ENCODE measurements at regions not wholly inside any gene's neighbourhood (a gene's known extent, or its start where the extent isn't known, plus 50 kb on each side); places are given as distances from the start of the nearest gene placed in this dataset.

DNA sequence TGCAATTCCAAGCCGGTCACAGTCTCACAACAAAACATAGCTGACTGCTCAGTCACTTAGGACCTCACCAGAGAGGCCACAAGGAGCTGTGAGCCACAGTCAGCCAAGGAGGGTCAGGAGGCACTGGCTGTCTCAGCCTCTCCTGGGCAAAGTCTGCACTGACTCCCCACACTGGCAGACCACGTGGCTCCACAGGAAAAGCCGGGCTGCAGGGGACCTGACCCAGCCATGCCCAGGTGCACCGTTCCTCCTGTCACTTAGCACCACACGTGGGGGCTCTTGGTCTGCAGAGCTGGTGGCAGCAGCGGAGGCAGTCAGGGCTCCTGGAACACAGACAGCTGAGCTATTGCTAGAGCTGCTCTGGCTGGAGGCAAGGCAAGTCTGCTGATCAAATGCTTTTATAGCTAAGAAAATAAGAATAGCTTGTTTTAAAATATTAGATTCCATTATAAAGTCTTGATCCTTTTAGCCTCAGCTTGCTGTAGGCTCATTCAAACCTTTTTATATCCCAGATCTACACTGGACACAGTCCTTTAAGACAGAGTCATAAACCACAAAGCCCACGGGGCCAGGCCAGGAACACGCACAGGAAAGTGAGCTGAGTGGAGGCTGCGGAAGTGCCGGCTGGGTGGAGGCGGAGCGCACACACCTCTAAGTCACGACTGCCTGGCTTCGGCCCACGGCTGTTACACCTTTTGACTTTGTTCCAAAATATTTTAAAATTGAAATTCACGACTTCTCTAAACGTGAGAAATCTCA, 744.1 kb downstream of the UQCRFS1 start:
- peaks cover 19 to 42% (median 27%) of the 10 kb centered on the region in 3 donors for H3K4me1 Mint-ChIP-seq
- CTCF ChIA-PET, result interaction anchor here (0.6 to 2.1 kb wide), 6 partner anchors 9 to 243 kb away, joined by 3 to 6 read pairs (median 3); no protein-coding TSS in a partner anchor
- DNase-seq, result peak in 14 of 35 experiments; percentile 2 to 38 (median 12)

DNA sequence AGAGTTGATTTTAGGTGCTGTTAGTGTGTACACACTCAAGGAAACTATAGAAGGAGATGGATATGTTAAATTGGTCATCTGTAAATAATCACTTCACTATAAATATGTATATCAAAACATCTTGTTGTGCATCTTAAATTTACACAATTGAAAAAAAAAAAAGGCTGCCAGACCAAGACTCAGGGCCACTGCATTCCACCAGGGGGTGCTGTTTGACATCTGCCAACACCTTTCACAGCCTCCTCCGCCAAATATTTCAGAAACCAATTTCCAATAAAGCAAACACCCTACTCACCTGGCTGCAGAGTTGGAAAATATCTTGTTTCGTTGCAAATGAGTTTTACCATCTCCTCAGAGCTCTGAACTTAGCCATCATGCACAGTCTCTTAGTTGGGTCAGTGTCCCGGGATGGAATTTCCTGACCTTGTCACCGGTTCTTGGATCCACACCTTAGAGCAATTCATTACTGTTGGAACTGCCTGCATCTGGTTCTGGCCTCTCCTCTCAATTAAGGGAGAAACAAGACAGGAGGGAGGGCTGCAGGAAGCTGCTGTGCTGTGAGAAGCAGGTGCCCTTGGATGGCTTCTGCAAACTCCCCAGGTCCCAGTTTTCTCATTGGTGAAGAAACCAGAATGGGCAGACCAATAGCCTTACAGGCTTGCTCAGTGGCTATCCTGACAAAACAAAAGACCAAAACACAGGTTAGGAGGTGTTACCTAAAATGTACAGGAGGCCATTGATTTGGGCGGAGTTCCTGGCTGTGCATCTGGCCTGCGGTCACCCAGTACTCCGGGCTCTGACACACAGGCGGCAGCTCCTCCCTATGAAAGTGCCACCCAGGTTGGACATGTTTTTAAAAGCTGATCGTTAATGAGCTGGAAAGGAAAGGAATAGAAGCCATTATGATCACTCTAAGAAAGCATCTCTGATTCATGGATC, 746.6 kb downstream of the UQCRFS1 start:
- no peaks in the 10 kb centered on the region for H3K9me3 ChIP-seq
- no peaks in the 10 kb centered on the region for H3K36me3 ChIP-seq (ENCODE audit: control insufficient read depth in 2 of 2, extremely low read depth in 1 of 2, insufficient read depth in 1 of 2, low read length in 1 of 2)
- ATAC-seq (replicated peaks in 1 of 4) (peak in 1 of 4 experiments; percentile 46), DNase-seq (peak in 34 of 35 experiments; percentile 5 to 77 (median 53))
- 93% methylated on average over 3 of the region's 9 CpGs for WGBS (ENCODE audit: insufficient coverage)
- peaks cover 19 to 44% (median 27%) of the 10 kb centered on the region in 3 donors for H3K4me1 Mint-ChIP-seq
- CTCF ChIA-PET, result interaction anchor here in 1 of 2 donors (0.7 kb wide), 2 partner anchors 21 to 418 kb away, joined by 3 to 4 read pairs; no protein-coding TSS in a partner anchor
- POLR2A ChIA-PET, result no interaction called here
- H3K4me3 ChIP-seq (ENCODE audit: control insufficient read depth in 1 of 2, extremely low read depth in 1 of 2, low read length in 1 of 2), result no peak overlapping the region
- H3K27me3 ChIP-seq (replicated peaks in 1 of 2; ENCODE audit: control insufficient read depth in 2 of 2, extremely low read depth in 1 of 2, insufficient read depth in 2 of 2, low read length in 1 of 2), result peaks cover 0 to 7% of the 10 kb centered on the region in 2 experiments
- peaks cover 4 to 29% of the 10 kb centered on the region in 2 experiments for H3K4me1 ChIP-seq (ENCODE audit: control insufficient read depth in 1 of 2, extremely low read depth in 1 of 2, insufficient read depth in 2 of 2, low read length in 2 of 2)
- no peaks in the 10 kb centered on the region for H3K9me3 Mint-ChIP-seq
- H3K27ac Mint-ChIP-seq, result no peak overlapping the region
- no peaks in the 10 kb centered on the region for H3K36me3 Mint-ChIP-seq
- H3K27ac ChIP-seq (ENCODE audit: low read length), result no peak overlapping the region
- no peak overlapping the region for H3K4me3 Mint-ChIP-seq
- H3K27me3 Mint-ChIP-seq, result peaks cover 0 to 3% of the 10 kb centered on the region in 2 donors

More for the DNA sequence above, 744.1 kb downstream of the UQCRFS1 start:
- POLR2A ChIA-PET, result interaction anchor here in 1 of 2 donors (0.6 kb wide), 1 partner anchor 34 kb away, joined by 3 read pairs; no protein-coding TSS in a partner anchor
- Histone ChIP-seq H3K4me1 (ENCODE audit: control insufficient read depth in 1 of 2, extremely low read depth in 1 of 2, insufficient read depth in 2 of 2, low read length in 2 of 2) (peaks cover 4 to 29% of the 10 kb centered on the region in 2 experiments), H3K27ac (ENCODE audit: low read length) (peak overlapping the region; percentile 23), H3K4me3 (ENCODE audit: control insufficient read depth in 1 of 2, extremely low read depth in 1 of 2, low read length in 1 of 2) (no peak overlapping the region), H3K9me3 (no peaks in the 10 kb centered on the region), H3K36me3 (ENCODE audit: control insufficient read depth in 2 of 2, extremely low read depth in 1 of 2, insufficient read depth in 1 of 2, low read length in 1 of 2) (no peaks in the 10 kb centered on the region), H3K27me3 (replicated peaks in 1 of 2; ENCODE audit: control insufficient read depth in 2 of 2, extremely low read depth in 1 of 2, insufficient read depth in 2 of 2, low read length in 1 of 2) (peaks cover 0 to 7% of the 10 kb centered on the region in 2 experiments)
- ATAC-seq (replicated peaks in 1 of 4), result peak; percentile 55 to 78 (median 72)
- H3K36me3 Mint-ChIP-seq, result no peaks in the 10 kb centered on the region
- H3K9me3 Mint-ChIP-seq, result no peaks in the 10 kb centered on the region
- H3K4me3 Mint-ChIP-seq, result peak overlapping the region in 2 of 3 donors; percentile 25 to 28
- H3K27ac Mint-ChIP-seq, result peak overlapping the region; percentile 67 to 83
- peaks cover 0 to 3% of the 10 kb centered on the region in 2 donors for H3K27me3 Mint-ChIP-seq
- 5% methylated on average over 14 of the region's 17 CpGs for WGBS (ENCODE audit: insufficient coverage)

- no peaks in the 10 kb centered on the region for H3K36me3 Mint-ChIP-seq
- DNase-seq (no peak), ATAC-seq (replicated peaks in 1 of 4) (no peak)
- CTCF ChIA-PET, result no interaction called here
- no peaks in the 10 kb centered on the region for H3K9me3 Mint-ChIP-seq
- H3K27me3 Mint-ChIP-seq, result peaks cover 0 to 2% of the 10 kb centered on the region in 2 donors
- POLR2A ChIA-PET, result no interaction called here
- H3K4me1 ChIP-seq (ENCODE audit: control insufficient read depth in 1 of 2, extremely low read depth in 1 of 2, insufficient read depth in 2 of 2, low read length in 2 of 2), result peaks cover 4 to 25% of the 10 kb centered on the region in 2 experiments
- H3K4me3 Mint-ChIP-seq, result no peak overlapping the region
- no peak overlapping the region for H3K4me3 ChIP-seq (ENCODE audit: control insufficient read depth in 1 of 2, extremely low read depth in 1 of 2, low read length in 1 of 2)
- H3K27me3 ChIP-seq (replicated peaks in 1 of 2; ENCODE audit: control insufficient read depth in 2 of 2, extremely low read depth in 1 of 2, insufficient read depth in 2 of 2, low read length in 1 of 2), result peaks cover 0 to 7% of the 10 kb centered on the region in 2 experiments
- no peaks in the 10 kb centered on the region for H3K9me3 ChIP-seq
- peak overlapping the region in 1 of 2 donors; percentile 68 for H3K27ac Mint-ChIP-seq
- H3K36me3 ChIP-seq (ENCODE audit: control insufficient read depth in 2 of 2, extremely low read depth in 1 of 2, insufficient read depth in 1 of 2, low read length in 1 of 2), result no peaks in the 10 kb centered on the region
- no peak overlapping the region for H3K27ac ChIP-seq (ENCODE audit: low read length)
- peaks cover 19 to 47% (median 27%) of the 10 kb centered on the region in 3 donors for H3K4me1 Mint-ChIP-seq
- 50% methylated on average over 2 of the region's 3 CpGs for WGBS (ENCODE audit: insufficient coverage)
These were observed 747.4 kb downstream of the UQCRFS1 start for GRCh38 chr19:28465371-28466086.

- no peak overlapping the region for H3K4me3 Mint-ChIP-seq
- DNase-seq (no peak), ATAC-seq (replicated peaks in 1 of 4) (no peak)
- POLR2A ChIA-PET, result no interaction called here
- Histone ChIP-seq H3K9me3 (no peaks in the 10 kb centered on the region), H3K27me3 (replicated peaks in 1 of 2; ENCODE audit: control insufficient read depth in 2 of 2, extremely low read depth in 1 of 2, insufficient read depth in 2 of 2, low read length in 1 of 2) (peaks cover 0 to 3% of the 10 kb centered on the region in 2 experiments), H3K36me3 (ENCODE audit: control insufficient read depth in 2 of 2, extremely low read depth in 1 of 2, insufficient read depth in 1 of 2, low read length in 1 of 2) (no peaks in the 10 kb centered on the region), H3K4me1 (ENCODE audit: control insufficient read depth in 1 of 2, extremely low read depth in 1 of 2, insufficient read depth in 2 of 2, low read length in 2 of 2) (peaks cover 0 to 6% of the 10 kb centered on the region in 2 experiments), H3K4me3 (ENCODE audit: control insufficient read depth in 1 of 2, extremely low read depth in 1 of 2, low read length in 1 of 2) (no peak overlapping the region), H3K27ac (ENCODE audit: low read length) (no peak overlapping the region)
- H3K27ac Mint-ChIP-seq, result no peak overlapping the region
- H3K36me3 Mint-ChIP-seq, result no peaks in the 10 kb centered on the region
- H3K4me1 Mint-ChIP-seq, result peaks cover 7 to 34% (median 10%) of the 10 kb centered on the region in 3 donors
- CTCF ChIA-PET, result no interaction called here
- H3K27me3 Mint-ChIP-seq, result peaks cover 0 to 1% of the 10 kb centered on the region in 2 donors
- WGBS (ENCODE audit: insufficient coverage), result 76% methylated on average over 3 of the region's 5 CpGs
- H3K9me3 Mint-ChIP-seq, result no peaks in the 10 kb centered on the region
These were observed 749.4 kb downstream of the UQCRFS1 start for GRCh38 chr19:28463493-28464053.

DNA sequence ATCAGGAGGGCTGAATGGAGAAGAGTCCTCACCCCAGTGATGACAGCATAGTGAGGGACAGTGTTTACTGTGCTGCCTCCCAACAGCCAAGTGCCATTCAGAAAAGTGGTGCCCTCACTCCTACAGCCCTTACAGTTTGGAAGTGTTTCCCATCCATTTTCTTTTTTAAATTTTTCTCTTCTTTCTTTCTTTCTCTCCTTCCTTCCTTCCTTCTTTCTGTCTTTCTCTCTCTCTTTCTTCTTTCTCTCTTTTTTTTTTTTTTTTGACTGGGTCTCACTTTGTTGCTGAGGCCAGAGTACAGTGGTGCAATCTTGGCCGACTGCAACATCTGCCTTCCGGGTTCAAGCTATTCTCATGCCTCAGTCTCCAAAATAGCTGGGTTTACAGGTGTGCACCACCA, 755.3 kb downstream of the UQCRFS1 start:
- Mint-ChIP-seq H3K4me1 (peaks cover 0 to 13% (median 0%) of the 10 kb centered on the region in 3 donors), H3K27ac (no peak overlapping the region), H3K27me3 (no peaks in the 10 kb centered on the region), H3K9me3 (no peaks in the 10 kb centered on the region), H3K4me3 (no peak overlapping the region), H3K36me3 (no peaks in the 10 kb centered on the region)
- no peak for DNase-seq
- no peaks in the 10 kb centered on the region for H3K27me3 ChIP-seq (replicated peaks in 1 of 2; ENCODE audit: control insufficient read depth in 2 of 2, extremely low read depth in 1 of 2, insufficient read depth in 2 of 2, low read length in 1 of 2)
- no peak for ATAC-seq (replicated peaks in 1 of 4)
- no peaks in the 10 kb centered on the region for H3K4me1 ChIP-seq (ENCODE audit: control insufficient read depth in 1 of 2, extremely low read depth in 1 of 2, insufficient read depth in 2 of 2, low read length in 2 of 2)
- WGBS (ENCODE audit: insufficient coverage), result 93% methylated on average over 2 of the region's 2 CpGs
- no peaks in the 10 kb centered on the region for H3K36me3 ChIP-seq (ENCODE audit: control insufficient read depth in 2 of 2, extremely low read depth in 1 of 2, insufficient read depth in 1 of 2, low read length in 1 of 2)
- ChIA-PET CTCF (interaction anchor here in 1 of 2 donors (0.7 kb wide), 1 partner anchor 57 kb away, joined by 13 read pairs; no protein-coding TSS in a partner anchor), POLR2A (no interaction called here)
- no peak overlapping the region for H3K4me3 ChIP-seq (ENCODE audit: control insufficient read depth in 1 of 2, extremely low read depth in 1 of 2, low read length in 1 of 2)
- H3K9me3 ChIP-seq, result no peaks in the 10 kb centered on the region
- no peak overlapping the region for H3K27ac ChIP-seq (ENCODE audit: low read length)
